ENCODE measurements at regions not wholly inside any gene's neighbourhood (a gene's known extent, or its start where the extent isn't known, plus 50 kb on each side); places are given as distances from the start of the nearest gene placed in this dataset.

GRCh38 chr19:16015805-16016173 is 60.5 kb upstream of the TPM4 start:
- TF ChIP-seq EP300 (IDR thresholded peaks at IDR 0.05) (no peak), CTCF (IDR thresholded peaks at IDR 0.05) (no peak)

All from gastroesophageal sphincter (tissue), 3 donors.